Islet precursor cell (in vitro differentiated cells): ENCODE measurements at regions not wholly inside any gene's neighbourhood (a gene's known extent, or its start where the extent isn't known, plus 50 kb on each side); places are given as distances from the start of the nearest gene placed in this dataset.
A peak's percentile ranks its signal among the peaks of the same experiment; 100 is the strongest.

ENCODE experiments used
- DNase-seq: peaks from one replicate; pipeline ENCODE4 v3.0.0-alpha.2; 2018

DNA sequence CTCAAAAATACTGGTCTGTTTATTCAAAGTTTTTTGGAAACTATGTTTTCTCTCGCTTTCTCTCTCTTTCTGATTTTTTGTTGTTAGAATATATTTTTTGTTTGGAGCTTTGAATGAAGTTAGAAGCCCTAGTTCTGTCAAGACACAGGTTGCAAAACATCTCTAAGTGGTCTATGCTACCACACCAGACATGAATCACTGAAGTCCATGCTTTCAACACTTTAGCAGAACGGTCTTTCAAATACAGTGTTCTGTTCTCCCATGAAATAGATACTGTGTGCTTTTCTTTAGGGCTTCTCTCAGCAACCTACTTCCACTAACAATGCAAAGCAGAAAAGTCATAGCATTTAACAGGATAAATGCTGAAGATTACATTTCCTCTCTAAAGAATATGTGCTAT is 392.5 kb downstream of the TMEM167A start:
- no peak for DNase-seq

DNA sequence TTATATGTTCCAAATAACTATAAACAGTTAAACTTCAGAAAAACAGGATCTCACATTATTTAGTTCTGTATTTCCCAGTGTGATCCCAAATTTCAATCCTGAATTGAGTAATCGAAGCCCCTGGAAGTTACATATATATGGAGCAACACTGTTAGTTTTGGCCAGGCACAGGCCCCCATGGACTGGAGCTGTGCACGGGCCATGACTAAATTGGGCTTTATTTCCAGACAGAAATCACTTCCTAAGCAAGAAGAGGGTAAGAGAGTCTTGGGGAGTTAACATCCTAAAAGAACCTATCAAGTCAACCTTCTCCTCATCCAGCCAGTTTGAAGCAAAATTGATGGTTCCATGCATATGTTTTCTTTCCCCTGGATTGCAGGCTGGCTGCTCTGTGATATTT is 393.0 kb downstream of the TMEM167A start:
- no peak for DNase-seq

DNA sequence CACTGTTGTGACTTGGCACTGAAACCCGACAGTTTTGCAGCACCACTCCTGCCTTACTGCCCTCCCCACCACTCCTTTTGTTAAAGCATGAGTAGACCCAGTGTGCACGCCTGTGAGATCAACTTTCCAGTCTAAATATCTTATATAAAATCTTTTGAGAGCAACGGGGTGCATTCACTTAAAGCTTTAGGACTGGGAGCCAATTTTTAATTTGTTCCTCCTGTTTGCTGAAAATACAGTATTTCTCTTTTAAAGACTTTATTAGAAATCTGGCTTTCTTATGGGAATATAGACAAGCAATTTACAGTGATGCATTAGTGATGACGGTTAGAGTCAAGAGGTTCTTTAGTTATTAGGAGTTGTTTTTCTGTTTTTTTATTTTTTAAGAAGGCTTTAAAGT is 397.5 kb downstream of the TMEM167A start:
- DNase-seq = no peak

DNA sequence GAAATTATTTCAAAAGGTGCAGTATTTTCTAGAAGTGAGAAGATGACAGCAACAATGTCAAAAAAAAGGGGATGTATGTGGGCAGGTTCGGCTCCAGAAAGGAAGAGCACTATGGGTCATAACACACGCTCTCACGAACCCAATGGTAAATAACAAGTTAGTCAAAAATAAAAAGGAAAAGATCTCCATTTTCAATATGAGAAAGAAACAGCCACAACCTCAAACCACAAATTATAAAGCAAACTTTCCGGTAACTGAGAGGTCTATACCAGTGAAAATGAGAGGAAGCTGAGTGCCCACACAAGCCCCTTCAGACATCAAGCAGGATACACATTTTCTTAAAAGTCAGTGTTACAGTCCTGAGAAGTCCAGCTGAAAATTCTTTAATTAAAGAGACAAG is 398.5 kb upstream of the RPS23 start:
- DNase-seq = no peak

DNA sequence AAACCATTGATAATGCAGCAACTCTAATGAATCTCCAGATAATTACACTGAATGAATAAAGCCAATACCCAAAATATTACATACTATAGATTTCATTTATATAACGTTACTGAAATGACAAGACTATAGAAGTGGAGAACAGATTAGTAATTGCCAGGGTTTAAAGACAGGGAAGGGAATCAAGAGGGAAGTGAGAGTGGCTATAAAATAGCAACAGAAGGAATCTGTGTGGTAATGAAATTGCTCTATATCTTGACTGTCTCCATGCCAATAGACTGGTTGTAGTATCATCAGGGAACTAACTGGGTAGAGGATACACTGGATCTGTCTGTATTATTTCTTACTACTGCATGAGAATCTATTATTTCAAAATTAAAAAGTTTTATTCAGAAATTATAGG is 396.5 kb upstream of the RPS23 start:
- no peak for DNase-seq

DNA sequence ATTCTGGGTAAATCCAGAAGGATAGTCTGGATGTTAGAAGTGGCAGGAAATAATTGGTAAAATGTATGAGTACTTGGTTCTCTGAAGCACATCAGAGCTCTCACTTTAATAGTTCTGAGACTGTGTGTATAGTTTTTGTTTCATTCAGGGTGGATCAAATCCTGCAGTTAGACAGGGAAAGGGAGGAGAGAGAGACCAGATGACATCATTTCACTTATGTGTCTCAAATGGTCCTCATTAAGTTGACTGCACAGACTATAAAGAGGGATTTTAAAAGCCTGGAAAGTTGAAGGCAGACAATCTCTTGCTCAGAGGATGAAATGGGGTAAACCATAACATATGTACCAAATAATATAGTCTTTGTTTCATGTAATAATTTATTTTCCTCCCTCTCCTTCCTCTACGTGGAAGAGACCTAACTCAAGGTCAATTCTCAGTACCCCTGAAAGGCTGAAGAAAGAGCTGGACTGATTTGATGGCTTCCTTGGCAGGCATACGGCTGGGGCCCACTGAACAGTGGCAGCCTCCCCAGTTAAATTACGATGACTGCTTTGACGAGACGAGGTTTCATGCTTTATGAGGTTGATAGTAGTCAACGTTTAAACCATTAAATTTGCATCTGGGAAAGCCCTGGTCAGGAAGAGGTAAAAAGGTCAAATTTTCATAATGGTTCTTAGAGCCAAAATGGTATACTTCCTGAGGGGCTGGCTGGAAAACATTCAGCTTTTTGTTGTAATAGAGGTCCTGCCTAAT is 395.1 kb upstream of the RPS23 start:
- no peak for DNase-seq

DNA sequence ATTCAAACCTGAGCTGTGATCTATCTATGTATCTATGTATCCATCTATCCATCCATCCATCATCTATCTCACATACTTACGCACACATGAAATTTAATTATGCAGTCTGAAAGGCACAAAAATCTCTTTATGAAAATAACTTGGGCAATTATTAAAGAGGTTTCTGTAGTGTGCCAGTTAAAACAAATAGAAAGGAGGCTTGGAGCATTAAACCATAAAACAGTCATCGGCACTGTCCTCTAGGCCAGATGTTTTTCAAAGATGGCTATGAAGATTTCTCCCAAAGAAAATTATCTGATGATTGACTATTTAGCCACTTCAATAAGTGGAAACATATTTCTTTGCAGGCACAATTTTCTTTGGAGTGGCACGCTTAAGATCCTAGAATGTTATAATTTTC is 392.5 kb upstream of the RPS23 start:
- DNase-seq = no peak

DNA sequence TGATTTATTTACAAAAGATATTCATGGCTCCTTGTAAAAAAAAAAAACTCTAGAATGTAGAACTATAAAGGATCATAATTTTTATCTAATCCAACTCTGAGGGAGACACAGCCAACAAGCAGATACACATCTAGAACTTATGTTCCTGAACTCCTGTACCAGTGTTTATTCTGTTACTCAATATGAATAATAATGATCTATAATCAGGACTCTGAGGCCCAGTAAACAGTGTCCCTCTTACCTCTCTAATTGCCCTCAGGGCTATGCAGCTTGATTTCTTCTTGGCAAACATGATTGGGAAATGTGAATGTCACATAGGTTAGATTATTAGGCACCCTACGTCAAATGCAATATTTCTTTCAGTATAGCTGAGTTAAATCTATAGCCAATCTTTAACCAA is 391.6 kb upstream of the RPS23 start:
- DNase-seq = no peak

DNA sequence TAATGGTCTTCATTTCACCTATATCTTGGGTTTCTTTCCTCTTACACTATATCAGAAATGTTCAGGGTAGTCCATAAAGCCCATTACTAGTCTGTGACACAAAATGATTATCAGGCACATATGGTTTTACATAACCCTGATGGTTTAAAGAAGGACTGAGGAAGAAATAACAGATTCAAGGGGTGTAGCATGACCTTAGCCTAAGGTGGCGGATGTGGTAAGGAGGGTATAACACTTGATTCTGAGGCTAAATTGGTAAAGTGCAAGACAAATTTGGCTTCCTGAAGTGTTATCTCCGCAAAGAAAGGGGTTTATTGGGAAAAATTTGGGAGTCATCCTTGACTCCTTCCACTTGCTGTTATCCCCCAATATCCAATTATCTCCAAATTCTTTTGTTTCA is 388.2 kb upstream of the RPS23 start:
- DNase-seq = no peak

DNA sequence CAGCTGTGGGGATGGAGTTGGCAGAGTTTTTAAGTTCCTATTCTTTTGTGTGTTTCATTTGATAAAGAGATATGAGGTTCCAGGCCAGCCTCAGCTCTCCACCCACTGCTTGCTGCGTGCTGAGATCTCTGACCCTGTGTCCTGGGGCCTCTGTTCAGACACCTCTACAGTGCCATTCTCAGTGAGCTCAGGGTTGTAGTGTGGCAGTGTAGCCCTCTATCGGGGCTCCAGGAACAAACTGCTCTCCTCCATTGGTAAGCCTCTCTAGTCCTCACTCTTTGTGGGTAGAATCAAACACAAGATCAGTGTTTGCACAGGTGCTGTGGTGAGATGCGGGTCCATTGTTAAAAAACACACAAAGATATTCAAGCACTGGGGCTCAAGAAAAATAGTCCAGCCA is 386.6 kb upstream of the RPS23 start:
- DNase-seq = no peak

DNA sequence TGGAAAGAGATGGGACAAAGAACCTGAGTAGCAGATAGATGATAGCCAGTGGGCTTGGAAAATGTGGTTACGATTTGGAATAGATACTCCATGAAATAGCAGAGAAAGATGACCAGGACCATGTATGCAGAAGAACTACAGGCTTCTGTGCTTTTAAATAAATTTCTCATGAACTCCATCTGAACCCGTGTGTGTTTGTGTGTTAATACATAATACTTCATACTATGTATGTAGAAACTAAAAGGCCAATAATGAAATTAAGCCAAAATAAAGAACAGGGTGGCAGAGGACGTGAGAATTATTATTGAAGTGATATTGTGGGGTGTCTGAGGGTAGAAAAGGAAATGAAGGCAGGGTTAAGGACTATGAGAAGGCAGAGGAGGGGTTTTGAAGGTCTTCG is 385.1 kb upstream of the RPS23 start:
- no peak for DNase-seq

DNA sequence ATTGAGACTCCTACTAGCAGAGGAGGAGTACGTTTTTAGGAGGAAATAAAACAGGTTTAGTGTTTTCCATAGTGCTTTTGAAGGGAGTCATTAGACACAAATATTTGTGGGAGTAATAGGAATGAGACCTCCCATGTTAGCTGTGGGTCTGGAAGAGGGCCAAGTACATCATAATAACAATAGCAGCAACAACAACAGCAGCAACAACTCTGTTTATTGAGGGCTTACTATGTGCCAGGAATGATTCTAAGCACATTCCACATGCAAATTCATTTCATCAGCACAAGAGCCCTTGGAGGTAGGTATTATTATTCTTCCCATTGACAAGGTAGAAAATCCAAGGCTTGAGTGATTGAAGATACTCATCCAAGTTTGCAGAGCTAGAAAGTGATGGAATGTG is 384.2 kb upstream of the RPS23 start:
- DNase-seq = no peak

DNA sequence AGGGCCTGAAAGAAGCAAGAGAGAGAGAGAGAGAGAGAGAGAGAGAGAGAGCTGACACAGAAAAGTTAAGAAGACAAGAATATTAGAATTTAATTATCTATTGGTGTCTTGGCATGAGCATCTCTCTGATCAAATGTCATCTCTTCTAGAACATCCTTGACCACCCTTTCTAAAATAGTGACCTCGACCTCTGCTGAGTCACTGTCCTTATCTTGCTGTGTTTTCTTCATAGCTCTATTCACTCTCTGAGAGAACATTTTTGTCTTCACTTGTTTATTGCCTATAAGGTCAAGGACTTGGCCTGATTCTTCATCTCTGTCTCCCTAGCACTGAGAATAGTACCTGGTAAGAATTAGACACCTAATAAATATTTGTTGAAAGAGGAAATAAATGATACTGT is 383.8 kb upstream of the RPS23 start:
- no peak for DNase-seq

DNA sequence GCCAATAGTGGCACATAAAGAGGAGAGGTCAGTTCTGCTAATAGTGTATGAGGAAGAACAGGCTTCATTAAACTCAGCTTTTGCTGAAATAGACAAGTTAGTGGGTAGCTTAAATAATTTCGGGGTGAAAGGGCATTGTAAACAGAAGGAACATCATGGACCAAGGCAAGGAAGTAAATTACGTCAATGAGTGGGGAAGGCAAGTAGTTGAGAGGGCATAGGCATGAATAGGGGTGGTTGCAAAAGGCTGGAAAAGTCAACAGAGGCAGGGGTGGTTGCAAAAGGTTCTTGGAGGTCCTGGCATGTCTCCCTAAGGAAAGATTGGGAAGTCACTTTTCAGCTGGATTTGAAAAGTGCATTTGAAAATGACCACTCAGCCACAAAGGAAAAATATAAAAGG is 383.3 kb upstream of the RPS23 start:
- no peak for DNase-seq

DNA sequence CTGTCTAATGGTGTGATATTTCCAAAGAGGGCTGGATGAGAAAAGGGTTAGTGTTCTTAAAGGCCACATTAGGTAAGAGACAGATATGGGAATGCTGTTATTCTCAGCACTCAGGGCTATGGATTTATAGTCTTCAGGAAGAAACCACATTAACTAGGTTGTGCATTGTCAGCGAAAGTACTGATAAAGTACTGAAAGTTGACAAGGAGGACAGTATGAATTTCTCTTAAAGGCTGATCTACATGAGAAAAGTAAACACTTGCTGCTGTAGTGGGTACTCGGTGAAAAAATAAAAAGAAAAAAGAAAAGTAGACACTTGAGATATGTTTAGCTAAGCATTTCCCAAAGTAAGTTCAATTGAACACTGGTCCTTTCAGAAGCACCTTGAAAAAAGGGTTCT is 381.0 kb upstream of the RPS23 start:
- DNase-seq = no peak

DNA sequence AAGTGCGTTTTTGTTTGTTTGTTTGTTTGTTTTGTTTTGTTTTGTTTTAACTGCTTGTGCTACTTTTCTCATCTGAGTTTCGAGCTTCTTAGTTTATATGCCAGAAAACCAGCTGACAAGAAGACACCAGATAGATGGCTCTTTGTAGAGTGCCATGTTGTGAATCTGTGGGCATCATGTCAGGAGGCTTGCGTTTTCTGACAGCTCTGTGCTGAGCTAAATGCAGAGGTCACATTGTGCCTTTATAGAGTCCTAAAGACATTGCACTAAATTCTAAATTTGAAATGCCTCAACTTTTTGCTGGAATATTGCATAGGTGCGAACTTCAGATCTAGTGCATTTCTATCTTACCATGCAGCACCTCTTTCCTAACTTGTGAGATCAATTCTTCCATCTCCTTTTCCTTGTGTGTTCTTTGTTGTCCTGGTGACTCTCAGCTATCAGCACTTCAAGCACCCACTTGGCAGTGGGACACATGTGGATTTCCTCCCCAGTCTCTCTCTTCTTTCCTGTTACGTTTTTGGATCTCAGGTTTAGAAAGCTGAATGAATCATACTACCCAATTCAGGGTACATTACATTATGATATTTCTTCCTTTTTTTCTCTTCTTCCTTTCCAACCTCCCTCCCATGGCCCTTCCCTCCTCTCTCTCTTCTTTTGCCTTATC is 379.0 kb upstream of the RPS23 start:
- DNase-seq = no peak

DNA sequence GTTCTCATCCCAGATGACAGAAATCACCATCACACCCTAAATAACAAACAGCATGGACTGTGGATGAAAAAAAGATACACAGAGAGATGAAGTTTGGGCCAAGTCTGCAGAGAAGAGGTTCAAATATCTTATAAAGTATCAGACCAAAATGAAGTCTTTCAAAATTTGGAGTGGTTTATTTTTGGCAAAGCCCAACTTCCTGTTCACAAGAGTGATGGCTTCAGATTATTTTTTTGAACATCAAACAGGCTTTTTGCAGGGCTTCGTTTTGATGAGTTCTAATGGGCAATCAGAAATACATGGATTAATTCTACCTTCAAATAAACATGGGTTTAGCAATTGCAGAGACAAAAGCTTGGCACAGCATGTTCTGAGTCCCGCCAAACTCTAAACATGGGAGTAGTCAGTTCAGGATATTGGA is 378.2 kb upstream of the RPS23 start:
- DNase-seq = no peak

DNA sequence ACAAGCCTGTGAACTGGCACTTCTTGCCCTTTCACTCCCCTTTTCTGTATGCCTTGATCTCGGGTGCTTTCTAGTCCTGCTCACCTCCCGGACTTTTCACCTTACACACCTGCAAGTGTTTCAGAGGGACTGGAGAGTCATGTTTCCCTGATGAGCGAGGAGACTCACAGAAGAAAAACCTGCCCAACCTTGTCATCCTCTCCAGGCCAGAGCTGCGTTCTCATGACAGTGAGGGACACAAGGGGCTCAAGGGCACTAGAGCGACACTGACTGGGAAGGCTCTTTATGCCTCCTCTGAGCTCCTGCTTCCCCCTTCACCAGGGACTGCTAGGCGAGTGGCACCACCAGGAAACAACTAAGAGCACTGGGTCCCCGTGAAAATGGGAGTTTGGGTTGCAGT is 376.9 kb upstream of the RPS23 start:
- DNase-seq = no peak

DNA sequence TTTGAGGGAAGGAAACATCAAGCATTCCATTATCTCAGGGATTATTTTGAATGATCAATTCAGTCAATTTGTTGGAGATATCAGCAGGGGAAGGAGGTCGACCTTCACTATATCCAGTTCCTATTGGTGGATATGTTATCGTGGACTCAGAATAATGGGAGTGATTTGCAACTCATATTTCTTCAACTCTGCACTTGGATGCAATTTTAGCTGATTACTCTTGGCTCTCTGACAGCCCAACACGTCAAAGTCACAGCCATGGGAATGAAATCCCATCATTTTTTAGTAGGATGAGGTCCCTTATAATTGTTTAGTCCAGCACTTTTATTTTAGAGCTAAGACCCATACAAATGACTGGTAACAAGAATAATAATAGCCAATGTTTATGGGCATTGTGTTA is 371.8 kb upstream of the RPS23 start:
- DNase-seq = no peak

DNA sequence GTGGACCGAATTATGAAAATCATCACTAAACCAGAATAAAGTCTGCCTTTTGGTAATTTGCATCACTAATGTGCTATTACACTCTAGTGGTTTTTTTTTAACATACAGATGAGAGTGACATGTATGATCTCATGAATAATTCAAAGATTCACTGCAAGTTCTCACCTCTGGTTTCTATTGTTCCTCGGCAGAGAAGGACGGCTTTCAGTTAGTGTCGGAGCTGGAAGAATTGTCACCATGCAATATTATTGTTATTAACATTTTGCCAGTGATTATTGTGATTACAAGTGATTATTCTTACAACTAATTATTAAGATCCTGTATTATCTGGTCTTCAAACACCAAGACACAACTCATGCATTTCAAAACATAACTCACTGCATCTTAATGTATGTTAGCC is 366.6 kb upstream of the RPS23 start:
- DNase-seq = no peak

DNA sequence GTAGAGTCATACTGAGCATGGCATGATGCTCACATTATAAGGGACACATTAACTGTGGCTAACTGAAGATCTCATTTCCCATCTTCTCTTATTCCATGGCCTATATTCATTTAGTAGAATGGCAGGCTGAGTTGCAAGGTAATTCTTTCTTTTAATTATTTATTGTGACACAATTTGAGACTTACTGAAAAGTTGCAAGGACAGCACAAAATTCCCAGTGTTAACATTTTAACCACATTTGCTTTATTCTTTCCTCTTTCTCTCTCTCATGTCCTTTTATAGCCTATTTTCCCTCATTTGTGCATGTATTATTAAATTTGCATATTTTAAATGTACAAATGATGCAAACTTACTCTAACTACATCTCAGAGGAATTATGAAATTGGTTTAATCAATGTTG is 366.1 kb upstream of the RPS23 start:
- DNase-seq = no peak

DNA sequence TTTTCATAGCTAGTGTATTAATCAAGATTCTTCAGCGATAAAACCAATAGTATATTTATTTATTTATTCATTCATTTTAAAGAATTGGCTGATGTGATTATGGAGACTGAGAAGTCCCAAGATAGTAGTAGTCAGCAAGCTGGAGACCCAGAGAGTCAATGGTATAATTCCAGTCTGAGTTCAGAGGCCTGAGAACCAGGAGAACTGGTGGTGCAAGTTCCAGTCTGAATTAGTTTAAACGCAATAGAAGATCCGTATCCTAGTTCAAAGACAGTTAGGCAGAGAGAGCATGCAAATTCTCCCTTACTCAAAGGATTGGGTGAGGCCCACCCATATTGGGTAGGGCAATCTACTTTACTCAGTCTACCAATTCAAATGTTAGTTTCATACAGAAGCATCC is 364.2 kb upstream of the RPS23 start:
- peak; percentile 60 for DNase-seq

DNA sequence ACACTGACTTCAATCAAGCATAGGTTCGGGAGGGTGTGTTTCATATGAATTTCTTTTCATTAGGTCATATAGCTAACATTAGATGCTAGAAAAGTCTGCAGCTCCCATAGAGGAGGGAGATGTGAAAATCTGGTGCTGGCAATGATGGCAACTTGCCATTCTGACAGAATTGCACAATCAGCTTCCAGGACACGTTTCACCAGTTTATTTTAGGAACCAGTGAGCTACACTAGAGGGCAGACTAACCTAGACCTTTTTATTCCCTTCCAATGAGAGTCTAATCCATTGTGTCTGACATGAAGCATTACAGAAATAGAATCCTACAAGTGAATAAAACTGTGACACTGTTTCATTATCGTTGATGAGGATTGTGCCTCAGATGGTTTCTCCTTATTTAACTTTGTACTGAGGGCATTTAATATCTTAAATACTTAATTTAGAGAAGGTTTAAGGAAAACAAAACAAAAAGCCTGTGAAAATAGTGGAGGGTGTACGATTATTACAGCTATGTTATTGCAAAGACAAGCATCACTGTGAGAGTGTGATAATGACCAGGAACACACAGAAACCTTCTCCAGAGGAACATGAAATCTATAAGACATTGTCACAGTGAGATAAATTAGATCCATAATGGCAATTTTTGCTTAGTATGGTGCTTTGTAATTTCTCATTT is 363.3 kb upstream of the RPS23 start:
- no peak for DNase-seq

DNA sequence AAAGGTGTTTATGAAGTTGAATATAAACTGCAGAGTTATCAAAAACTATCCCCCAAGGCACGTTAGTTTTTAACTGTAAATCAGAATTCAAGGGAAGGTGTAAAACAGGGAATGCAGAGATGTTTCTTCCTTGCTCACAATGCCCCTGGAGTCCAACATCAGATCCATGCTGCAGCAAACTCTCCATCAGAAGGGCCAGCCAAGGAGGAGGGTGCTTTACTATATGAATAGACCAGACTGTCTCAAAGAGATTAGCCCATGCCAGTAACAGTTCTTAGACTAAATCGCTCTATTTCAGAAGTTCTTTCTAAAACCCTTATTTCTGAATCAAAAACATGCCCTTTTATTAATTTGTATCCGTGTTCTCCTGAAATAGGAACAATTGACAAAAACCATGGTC is 362.8 kb upstream of the RPS23 start:
- no peak for DNase-seq
